CD14-positive monocyte (primary cell): ENCODE measurements at regions not wholly inside any gene's neighbourhood (a gene's known extent, or its start where the extent isn't known, plus 50 kb on each side); places are given as distances from the start of the nearest gene placed in this dataset.

ENCODE experiments used
- DNase-seq, 3 donors: peaks; one replicate each; pipeline ENCODE4 v3.0.0-alpha.2; 2011 to 2022
- H2AFZ ChIP-seq: 2 replicates; pipeline ENCODE4 v1.6.0; 2012; ENCODE audit warnings: mild to moderate bottlenecking, low read depth, low read length, inconsistent platforms; ENCODE audit not compliant: insufficient read depth, poor library complexity, severe bottlenecking
- H3K27ac ChIP-seq, 2 donors: 1 replicate in 1 of 2; 2 replicates in 1 of 2; pipeline ENCODE4 v1.5.1; 2012 to 2013; ENCODE audit warnings: low read length in 2 of 2, control low read depth in 1 of 2, inconsistent platforms in 1 of 2, low read depth in 1 of 2, mild to moderate bottlenecking in 1 of 2
- H3K27me3 ChIP-seq, 2 donors: one replicate each; pipeline versions ENCODE4 v1.6.0 to v1.6.1; 2011 to 2013; ENCODE audit warnings: low read length in 2 of 2; ENCODE audit not compliant: control insufficient read depth in 2 of 2, insufficient read depth in 2 of 2
- H3K36me3 ChIP-seq, 2 donors: replicated peaks in 1 of 2; 1 replicate in 1 of 2; 2 replicates in 1 of 2; pipeline versions ENCODE4 v1.5.1 to v1.6.1; 2012 to 2013; ENCODE audit warnings: low read length in 2 of 2, control low read depth in 1 of 2, inconsistent platforms in 1 of 2, mild to moderate bottlenecking in 1 of 2; ENCODE audit not compliant: insufficient read depth in 2 of 2, control insufficient read depth in 1 of 2
- H3K4me1 ChIP-seq, 2 donors: 1 replicate in 1 of 2; 2 replicates in 1 of 2; pipeline versions ENCODE4 v1.5.1 to v1.6.1; 2012 to 2013; ENCODE audit warnings: low read length in 2 of 2, control low read depth in 1 of 2, inconsistent platforms in 1 of 2, mild to moderate bottlenecking in 1 of 2, moderate library complexity in 1 of 2; ENCODE audit not compliant: insufficient read depth in 2 of 2, control insufficient read depth in 1 of 2
- H3K4me2 ChIP-seq: replicated peaks from 2 replicates; pipeline ENCODE3; 2012; ENCODE audit warnings: low read length, moderate library complexity, mild to moderate bottlenecking; ENCODE audit not compliant: poor library complexity, severe bottlenecking; ENCODE audit errors: extremely low read depth
- H3K4me3 ChIP-seq, 3 experiments: fragments of 200-600 bp in 1 of 3; sonication (generic) in 1 of 3; replicated peaks in 1 of 3; 1 replicate in 2 of 3; 2 replicates in 1 of 3; pipeline ENCODE4 v1.5.1; 2011 to 2013; ENCODE audit warnings: low read length in 3 of 3, mild to moderate bottlenecking in 3 of 3, control low read depth in 2 of 3, low read depth in 2 of 3, inconsistent platforms in 1 of 3, moderate library complexity in 1 of 3
- H3K79me2 ChIP-seq: 2 replicates; pipeline ENCODE4 v1.6.0; 2012; ENCODE audit warnings: mild to moderate bottlenecking, control low read depth, inconsistent platforms, low read length, moderate library complexity; ENCODE audit not compliant: insufficient read depth
- H3K9ac ChIP-seq: 2 replicates; pipeline ENCODE4 v1.6.0; 2017; ENCODE audit warnings: low read length, mild to moderate bottlenecking; ENCODE audit not compliant: insufficient read depth, poor library complexity, severe bottlenecking
- H3K9me3 ChIP-seq, 2 donors: replicated peaks in 1 of 2; 1 replicate in 1 of 2; 2 replicates in 1 of 2; pipeline versions ENCODE4 v1.5.1 to v1.6.1; 2012 to 2013; ENCODE audit warnings: low read length in 2 of 2, control low read depth in 1 of 2; ENCODE audit not compliant: control insufficient read depth in 1 of 2, insufficient read depth in 1 of 2
- H4K20me1 ChIP-seq: 2 replicates; pipeline ENCODE4 v1.6.0; 2012; ENCODE audit warnings: mild to moderate bottlenecking, low read length, control low read depth, moderate library complexity; ENCODE audit not compliant: insufficient read depth
- H3K27ac Mint-ChIP-seq, 7 donors: one replicate each; pipeline ENCODE4 v1.8.0; 2020; ENCODE audit warnings: mild to moderate bottlenecking in 7 of 7, mixed read lengths in 7 of 7, moderate library complexity in 6 of 7, inconsistent platforms in 2 of 7
- H3K27me3 Mint-ChIP-seq, 3 donors: one replicate each; pipeline ENCODE4 v1.8.0; 2021 to 2022; ENCODE audit warnings: low read depth in 3 of 3, mild to moderate bottlenecking in 3 of 3, mixed read lengths in 3 of 3, moderate library complexity in 3 of 3, inconsistent platforms in 1 of 3
- H3K36me3 Mint-ChIP-seq, 2 donors: one replicate each; pipeline ENCODE4 v1.8.0; 2020; ENCODE audit warnings: mixed read lengths in 2 of 2, inconsistent platforms in 1 of 2, mild to moderate bottlenecking in 1 of 2
- H3K4me1 Mint-ChIP-seq: one replicate; pipeline ENCODE4 v1.8.0; 2020; ENCODE audit warnings: mild to moderate bottlenecking, mixed read lengths
- H3K4me3 Mint-ChIP-seq, 2 donors: one replicate each; pipeline ENCODE4 v1.8.0; 2020; ENCODE audit warnings: mild to moderate bottlenecking in 2 of 2, mixed read lengths in 2 of 2, moderate library complexity in 1 of 2
- H3K9me3 Mint-ChIP-seq, 7 donors: one replicate each; pipeline ENCODE4 v1.8.0; 2020 to 2022; ENCODE audit warnings: mixed read lengths in 7 of 7, mild to moderate bottlenecking in 6 of 7, moderate library complexity in 6 of 7, inconsistent platforms in 2 of 7
- CTCF ChIP-seq: fragments of 200-600 bp; IDR thresholded peaks from one replicate; pipeline ENCODE4 v1.8.0; 2022; ENCODE audit warnings: antibody characterized with exemption, mild to moderate bottlenecking
- WGBS: methylation state at CpG from one replicate; pipeline ENCODE4 v1.1.5; 2013; ENCODE audit warnings: missing lambda C conversion rate; ENCODE audit not compliant: insufficient coverage; 5-methylcytosine and 5-hydroxymethylcytosine counted together
- intact Hi-C, 2 donors: fragments of 100-400 bp; cut with micrococcal nuclease; formaldehyde crosslinking; loops; one replicate each; pipeline versions ENCODE4 v1.15.0 to v1.15.1; 2023

GRCh38 chr3:18092726-18093125 lies 332.4 kb downstream of the SATB1 start:
- Histone ChIP-seq H3K27ac (no peak overlapping the region), H3K4me1 (no peaks in the 10 kb centered on the region), H3K36me3 (no peaks in the 10 kb centered on the region), H3K4me3 (no peak overlapping the region), H3K4me2 (no peak overlapping the region), H3K9ac (no peak overlapping the region), H4K20me1 (no peaks in the 10 kb centered on the region), H3K9me3 (peaks cover 0 to 3% of the 10 kb centered on the region in 2 donors), H3K79me2 (no peaks in the 10 kb centered on the region), H2AFZ (no peak overlapping the region), H3K27me3 (no peaks in the 10 kb centered on the region)
- intact Hi-C loops = no loop called here
- H3K36me3 Mint-ChIP-seq = no peaks in the 10 kb centered on the region
- no peak overlapping the region for H3K4me3 Mint-ChIP-seq
- peaks cover 9% of the 10 kb centered on the region for H3K4me1 Mint-ChIP-seq
- peaks cover 2 to 14% (median 5%) of the 10 kb centered on the region in 7 donors for H3K9me3 Mint-ChIP-seq
- peaks cover 0 to 2% (median 1%) of the 10 kb centered on the region in 3 donors for H3K27me3 Mint-ChIP-seq
- H3K27ac Mint-ChIP-seq = no peak overlapping the region
- TF ChIP-seq CTCF = no peak
- no peak for DNase-seq
- WGBS = 73% methylated on average over 3 of the region's 5 CpGs

GRCh38 chr3:18090377-18090776 lies 334.8 kb downstream of the SATB1 start:
- H3K9me3 ChIP-seq = no peaks in the 10 kb centered on the region
- H3K79me2 ChIP-seq = no peaks in the 10 kb centered on the region
- H3K4me2 ChIP-seq = no peak overlapping the region
- H3K36me3 ChIP-seq = no peaks in the 10 kb centered on the region
- no peak overlapping the region for H3K27ac ChIP-seq
- H3K27ac Mint-ChIP-seq = no peak overlapping the region
- H3K9me3 Mint-ChIP-seq = no peaks in the 10 kb centered on the region
- H2AFZ ChIP-seq = no peak overlapping the region
- no peaks in the 10 kb centered on the region for H3K36me3 Mint-ChIP-seq
- no peak overlapping the region for H3K9ac ChIP-seq
- peaks cover 9% of the 10 kb centered on the region for H3K4me1 Mint-ChIP-seq
- H3K27me3 ChIP-seq = no peaks in the 10 kb centered on the region
- intact Hi-C loops = no loop called here
- H3K4me1 ChIP-seq = no peaks in the 10 kb centered on the region
- no peak for TF ChIP-seq CTCF
- H3K4me3 Mint-ChIP-seq = no peak overlapping the region
- DNase-seq = no peak
- H3K4me3 ChIP-seq = no peak overlapping the region
- no peaks in the 10 kb centered on the region for H4K20me1 ChIP-seq
- H3K27me3 Mint-ChIP-seq = peaks cover 0 to 4% (median 0%) of the 10 kb centered on the region in 3 donors
